ENCODE measurements at regions not wholly inside any gene's neighbourhood (a gene's known extent, or its start where the extent isn't known, plus 50 kb on each side); places are given as distances from the start of the nearest gene placed in this dataset.

DNA sequence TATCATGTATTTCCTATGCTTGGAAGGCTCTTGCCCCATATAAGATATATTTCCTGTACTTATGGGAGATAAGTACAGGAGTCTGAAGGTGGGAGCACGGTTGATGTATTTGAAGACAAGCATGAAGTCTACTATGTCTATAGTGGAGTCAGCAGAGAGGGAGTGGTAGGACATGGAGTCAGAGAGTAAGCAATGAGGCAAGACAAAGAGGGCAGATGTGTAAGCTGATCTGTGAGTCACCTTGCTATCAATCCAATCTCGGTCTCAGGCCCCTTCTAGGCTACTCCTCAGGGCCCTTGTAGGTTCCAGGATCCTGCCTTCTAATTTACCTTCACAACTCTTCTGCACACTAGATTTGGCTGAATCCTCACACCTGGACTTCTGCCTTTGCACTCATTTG is 105.5 kb downstream of the MACIR start:
- ChIA-PET POLR2A (ENCODE audit: partially characterized antibody) (no interaction called here), CTCF (ENCODE audit: partially characterized antibody) (interaction anchor here (1.3 to 1.4 kb wide), 2 partner anchors 22 to 141 kb away, joined by 3 read pairs; no protein-coding TSS in a partner anchor)
- Histone ChIP-seq H3K4ac (replicated peaks; ENCODE audit: insufficient read length, low read depth, low read length) (no peak overlapping the region), H4K8ac (ENCODE audit: extremely low read depth, insufficient read depth, low read length) (no peak overlapping the region), H2BK12ac (ENCODE audit: low read depth, low read length) (no peak overlapping the region), H3K23ac (ENCODE audit: insufficient read length) (no peak overlapping the region), H2BK5ac (ENCODE audit: low read depth, low read length) (no peak overlapping the region), H3K23me2 (ENCODE audit: low read depth, low read length) (no peaks in the 10 kb centered on the region), H3K36me3 (ENCODE audit: control insufficient read depth in 2 of 4, insufficient read depth in 4 of 4, low read length in 3 of 4) (no peaks in the 10 kb centered on the region), H2AFZ (ENCODE audit: low read length) (no peak overlapping the region), H3K79me2 (ENCODE audit: control insufficient read depth in 1 of 2, insufficient read depth in 2 of 2, low read length in 2 of 2) (no peaks in the 10 kb centered on the region), H3K27me3 (replicated peaks in 1 of 4; ENCODE audit: control insufficient read depth in 3 of 4, extremely low read depth in 1 of 4, insufficient read depth in 3 of 4, low read length in 3 of 4) (no peaks in the 10 kb centered on the region), H3K18ac (ENCODE audit: extremely low read depth, low read length) (no peak overlapping the region), H3K79me1 (ENCODE audit: low read depth, low read length) (no peaks in the 10 kb centered on the region), H2BK15ac (ENCODE audit: low read length) (no peak overlapping the region), H3K27ac (ENCODE audit: low read depth, low read length) (no peak overlapping the region), H3K14ac (ENCODE audit: insufficient read length) (no peak overlapping the region), H2BK120ac (replicated peaks; ENCODE audit: low read depth, low read length) (no peak overlapping the region), H3K4me2 (ENCODE audit: insufficient read depth in 1 of 2, low read depth in 2 of 2, low read length in 2 of 2) (no peak overlapping the region), H4K20me1 (replicated peaks in 1 of 2; ENCODE audit: control insufficient read depth in 1 of 2, insufficient read depth in 2 of 2, low read length in 2 of 2) (no peaks in the 10 kb centered on the region), H2AK5ac (ENCODE audit: low read depth, low read length) (no peak overlapping the region), H3K9me3 (ENCODE audit: insufficient read depth in 2 of 2, low read depth in 1 of 2, low read length in 1 of 2) (no peaks in the 10 kb centered on the region), H4K91ac (replicated peaks; ENCODE audit: insufficient read length, low read length) (no peak overlapping the region), H3K4me1 (replicated peaks in 1 of 4; ENCODE audit: control insufficient read depth in 3 of 4, insufficient read depth in 4 of 4, low read length in 3 of 4) (no peaks in the 10 kb centered on the region), H3K56ac (replicated peaks; ENCODE audit: insufficient read length, low read depth, low read length) (no peak overlapping the region), H2BK20ac (ENCODE audit: low read length) (no peak overlapping the region), H4K5ac (ENCODE audit: insufficient read length, low read depth, low read length) (no peak overlapping the region), H3K9ac (replicated peaks in 1 of 4; ENCODE audit: extremely low read depth in 1 of 4, low read depth in 3 of 4, low read length in 3 of 4) (no peak overlapping the region), H3K4me3 (ENCODE audit: extremely low read depth in 1 of 4, insufficient read depth in 2 of 4, low read depth in 3 of 4, low read length in 4 of 4) (no peak overlapping the region)
- WGBS, 2 experiments (ENCODE audit: extremely low coverage in 1 of 2, insufficient coverage in 1 of 2, insufficient read length in 1 of 2, insufficient replicate concordance in 2 of 2, low coverage in 1 of 2, low lambda C conversion rate in 2 of 2, missing lambda C conversion rate in 1 of 2): 86% methylated on average over 2 of the region's 2 CpGs; no CpG with 5 or more reads in 1 of the 2 experiments
- DNase-seq (ENCODE audit: low read depth in 1 of 2, low spot score in 2 of 2) (no peak), FAIRE-seq (no peak)
- TF ChIP-seq JUND (IDR thresholded peaks at IDR 0.05; ENCODE audit: low read length) (no peak), NRF1 (IDR thresholded peaks at IDR 0.05; ENCODE audit: low read depth, low read length) (no peak), CREB1 (IDR thresholded peaks at IDR 0.05) (no peak), EP300 (IDR thresholded peaks at IDR 0.05; ENCODE audit: borderline replicate concordance in 1 of 2, low read depth in 2 of 2, low read length in 2 of 2) (no peak), JUN (IDR thresholded peaks at IDR 0.05; ENCODE audit: low read depth, low read length) (no peak), MAFK (IDR thresholded peaks at IDR 0.05; ENCODE audit: low read depth, low read length) (no peak), KDM4A (IDR thresholded peaks at IDR 0.05; ENCODE audit: low read depth, low read length, severe bottlenecking) (no peak), RBBP5 (IDR thresholded peaks at IDR 0.05; ENCODE audit: borderline replicate concordance, low read depth, low read length) (no peak), SP4 (IDR thresholded peaks at IDR 0.05; ENCODE audit: low read length) (no peak), SUZ12 (IDR thresholded peaks at IDR 0.05; ENCODE audit: low read length) (no peak)
- TF ChIP-seq, protein P1, sequence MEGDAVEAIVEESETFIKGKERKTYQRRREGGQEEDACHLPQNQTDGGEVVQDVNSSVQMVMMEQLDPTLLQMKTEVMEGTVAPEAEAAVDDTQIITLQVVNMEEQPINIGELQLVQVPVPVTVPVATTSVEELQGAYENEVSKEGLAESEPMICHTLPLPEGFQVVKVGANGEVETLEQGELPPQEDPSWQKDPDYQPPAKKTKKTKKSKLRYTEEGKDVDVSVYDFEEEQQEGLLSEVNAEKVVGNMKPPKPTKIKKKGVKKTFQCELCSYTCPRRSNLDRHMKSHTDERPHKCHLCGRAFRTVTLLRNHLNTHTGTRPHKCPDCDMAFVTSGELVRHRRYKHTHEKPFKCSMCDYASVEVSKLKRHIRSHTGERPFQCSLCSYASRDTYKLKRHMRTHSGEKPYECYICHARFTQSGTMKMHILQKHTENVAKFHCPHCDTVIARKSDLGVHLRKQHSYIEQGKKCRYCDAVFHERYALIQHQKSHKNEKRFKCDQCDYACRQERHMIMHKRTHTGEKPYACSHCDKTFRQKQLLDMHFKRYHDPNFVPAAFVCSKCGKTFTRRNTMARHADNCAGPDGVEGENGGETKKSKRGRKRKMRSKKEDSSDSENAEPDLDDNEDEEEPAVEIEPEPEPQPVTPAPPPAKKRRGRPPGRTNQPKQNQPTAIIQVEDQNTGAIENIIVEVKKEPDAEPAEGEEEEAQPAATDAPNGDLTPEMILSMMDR (IDR thresholded peaks at IDR 0.05; ENCODE audit: control extremely low read depth in 1 of 3, insufficient read depth in 1 of 3, low read depth in 1 of 3, low read length in 3 of 3): no peak
- TF ChIP-seq, protein P2, sequence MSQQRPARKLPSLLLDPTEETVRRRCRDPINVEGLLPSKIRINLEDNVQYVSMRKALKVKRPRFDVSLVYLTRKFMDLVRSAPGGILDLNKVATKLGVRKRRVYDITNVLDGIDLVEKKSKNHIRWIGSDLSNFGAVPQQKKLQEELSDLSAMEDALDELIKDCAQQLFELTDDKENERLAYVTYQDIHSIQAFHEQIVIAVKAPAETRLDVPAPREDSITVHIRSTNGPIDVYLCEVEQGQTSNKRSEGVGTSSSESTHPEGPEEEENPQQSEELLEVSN (IDR thresholded peaks at IDR 0.05): no peak
